ENCODE measurements at regions not wholly inside any gene's neighbourhood (a gene's known extent, or its start where the extent isn't known, plus 50 kb on each side); places are given as distances from the start of the nearest gene placed in this dataset.

DNA sequence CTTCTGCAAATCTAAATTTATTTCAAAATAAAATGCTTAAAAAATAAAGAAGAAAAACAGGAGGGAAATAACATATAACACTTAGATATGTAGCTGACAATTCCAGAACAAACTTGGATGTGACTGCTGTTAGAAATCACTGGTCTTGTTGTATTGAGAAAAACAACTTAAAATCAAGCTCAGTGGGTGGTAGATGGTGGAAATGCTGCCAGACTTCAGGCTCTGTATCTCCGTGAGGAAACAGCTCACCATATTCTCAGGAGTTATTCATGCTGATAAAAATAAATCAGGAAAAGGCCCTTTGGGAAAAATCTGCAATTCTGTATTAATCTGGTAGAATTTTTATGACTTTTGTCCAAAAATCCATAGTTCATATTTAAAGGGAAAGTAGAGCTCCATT lies 477.6 kb downstream of the RAP2B start:
- TF ChIP-seq, protein P1, sequence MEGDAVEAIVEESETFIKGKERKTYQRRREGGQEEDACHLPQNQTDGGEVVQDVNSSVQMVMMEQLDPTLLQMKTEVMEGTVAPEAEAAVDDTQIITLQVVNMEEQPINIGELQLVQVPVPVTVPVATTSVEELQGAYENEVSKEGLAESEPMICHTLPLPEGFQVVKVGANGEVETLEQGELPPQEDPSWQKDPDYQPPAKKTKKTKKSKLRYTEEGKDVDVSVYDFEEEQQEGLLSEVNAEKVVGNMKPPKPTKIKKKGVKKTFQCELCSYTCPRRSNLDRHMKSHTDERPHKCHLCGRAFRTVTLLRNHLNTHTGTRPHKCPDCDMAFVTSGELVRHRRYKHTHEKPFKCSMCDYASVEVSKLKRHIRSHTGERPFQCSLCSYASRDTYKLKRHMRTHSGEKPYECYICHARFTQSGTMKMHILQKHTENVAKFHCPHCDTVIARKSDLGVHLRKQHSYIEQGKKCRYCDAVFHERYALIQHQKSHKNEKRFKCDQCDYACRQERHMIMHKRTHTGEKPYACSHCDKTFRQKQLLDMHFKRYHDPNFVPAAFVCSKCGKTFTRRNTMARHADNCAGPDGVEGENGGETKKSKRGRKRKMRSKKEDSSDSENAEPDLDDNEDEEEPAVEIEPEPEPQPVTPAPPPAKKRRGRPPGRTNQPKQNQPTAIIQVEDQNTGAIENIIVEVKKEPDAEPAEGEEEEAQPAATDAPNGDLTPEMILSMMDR (tag by site-specific recombination; IDR thresholded peaks at IDR 0.05): no peak
- TF ChIP-seq ZNF423 (tag by site-specific recombination; IDR thresholded peaks at IDR 0.05) (no peak), BCL11A (tag by site-specific recombination; IDR thresholded peaks at IDR 0.05; ENCODE audit: low read depth) (no peak)
- TF ChIP-seq, protein P2, sequence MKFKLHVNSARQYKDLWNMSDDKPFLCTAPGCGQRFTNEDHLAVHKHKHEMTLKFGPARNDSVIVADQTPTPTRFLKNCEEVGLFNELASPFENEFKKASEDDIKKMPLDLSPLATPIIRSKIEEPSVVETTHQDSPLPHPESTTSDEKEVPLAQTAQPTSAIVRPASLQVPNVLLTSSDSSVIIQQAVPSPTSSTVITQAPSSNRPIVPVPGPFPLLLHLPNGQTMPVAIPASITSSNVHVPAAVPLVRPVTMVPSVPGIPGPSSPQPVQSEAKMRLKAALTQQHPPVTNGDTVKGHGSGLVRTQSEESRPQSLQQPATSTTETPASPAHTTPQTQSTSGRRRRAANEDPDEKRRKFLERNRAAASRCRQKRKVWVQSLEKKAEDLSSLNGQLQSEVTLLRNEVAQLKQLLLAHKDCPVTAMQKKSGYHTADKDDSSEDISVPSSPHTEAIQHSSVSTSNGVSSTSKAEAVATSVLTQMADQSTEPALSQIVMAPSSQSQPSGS (tag by site-specific recombination; IDR thresholded peaks at IDR 0.05; ENCODE audit: low read depth): no peak
- TF ChIP-seq, protein P3, sequence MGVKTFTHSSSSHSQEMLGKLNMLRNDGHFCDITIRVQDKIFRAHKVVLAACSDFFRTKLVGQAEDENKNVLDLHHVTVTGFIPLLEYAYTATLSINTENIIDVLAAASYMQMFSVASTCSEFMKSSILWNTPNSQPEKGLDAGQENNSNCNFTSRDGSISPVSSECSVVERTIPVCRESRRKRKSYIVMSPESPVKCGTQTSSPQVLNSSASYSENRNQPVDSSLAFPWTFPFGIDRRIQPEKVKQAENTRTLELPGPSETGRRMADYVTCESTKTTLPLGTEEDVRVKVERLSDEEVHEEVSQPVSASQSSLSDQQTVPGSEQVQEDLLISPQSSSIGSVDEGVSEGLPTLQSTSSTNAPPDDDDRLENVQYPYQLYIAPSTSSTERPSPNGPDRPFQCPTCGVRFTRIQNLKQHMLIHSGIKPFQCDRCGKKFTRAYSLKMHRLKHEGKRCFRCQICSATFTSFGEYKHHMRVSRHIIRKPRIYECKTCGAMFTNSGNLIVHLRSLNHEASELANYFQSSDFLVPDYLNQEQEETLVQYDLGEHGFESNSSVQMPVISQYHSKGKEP (tag by site-specific recombination; IDR thresholded peaks at IDR 0.05): no peak

All from HEK293 (cell line).